NCI-H2107 treated with DMSO at 0.1 percent for 48 hours (cell line): ENCODE measurements at regions not wholly inside any gene's neighbourhood (a gene's known extent, or its start where the extent isn't known, plus 50 kb on each side); places are given as distances from the start of the nearest gene placed in this dataset.
A peak's percentile ranks its signal among the peaks of the same experiment; 100 is the strongest.

ENCODE experiments used
- DNase-seq: peaks from one replicate; lab custom pipeline; 2025; ENCODE audit not compliant: unreplicated experiment; lab: John Stamatoyannopoulos, UW

- no peak for DNase-seq
These were observed 158.5 kb downstream of the HERPUD2 start for GRCh38 chr7:35536396-35536826.

GRCh38 chr7:35533902-35534301 lies 161.0 kb downstream of the HERPUD2 start:
- no peak for DNase-seq

GRCh38 chr7:35530124-35531109 lies 164.5 kb downstream of the HERPUD2 start:
- no peak for DNase-seq

GRCh38 chr7:35529713-35530112 lies 165.2 kb downstream of the HERPUD2 start:
- DNase-seq = no peak

- no peak for DNase-seq
These were observed 166.5 kb downstream of the HERPUD2 start for GRCh38 chr7:35528381-35528977.

GRCh38 chr7:35526645-35527044 lies 168.3 kb downstream of the HERPUD2 start:
- no peak for DNase-seq

- no peak for DNase-seq
These were observed 170.7 kb downstream of the HERPUD2 start for GRCh38 chr7:35524112-35524804.

GRCh38 chr7:35523292-35523691 lies 171.6 kb downstream of the HERPUD2 start:
- DNase-seq = no peak

GRCh38 chr7:35522697-35523096 lies 172.2 kb downstream of the HERPUD2 start:
- DNase-seq = no peak

- DNase-seq = no peak
These were observed 173.0 kb downstream of the HERPUD2 start for GRCh38 chr7:35521941-35522340.

- DNase-seq = no peak
These were observed 173.9 kb downstream of the HERPUD2 start for GRCh38 chr7:35520810-35521625.

GRCh38 chr7:35519971-35520809 lies 174.7 kb downstream of the HERPUD2 start:
- peak; percentile 46 for DNase-seq

- DNase-seq = no peak
These were observed 176.2 kb downstream of the HERPUD2 start for GRCh38 chr7:35518767-35519166.

- DNase-seq = no peak
These were observed 178.4 kb downstream of the HERPUD2 start for GRCh38 chr7:35516498-35516897.

- DNase-seq = no peak
These were observed 181.1 kb downstream of the HERPUD2 start for GRCh38 chr7:35513828-35514227.

GRCh38 chr7:35513195-35513594 lies 181.7 kb downstream of the HERPUD2 start:
- DNase-seq = no peak

- DNase-seq = no peak
These were observed 182.2 kb downstream of the HERPUD2 start for GRCh38 chr7:35512716-35513115.

GRCh38 chr7:35508623-35509400 lies 186.1 kb downstream of the HERPUD2 start:
- no peak for DNase-seq

GRCh38 chr7:35505066-35505465 lies 189.9 kb downstream of the HERPUD2 start:
- DNase-seq = no peak
